ENCODE measurements at regions not wholly inside any gene's neighbourhood (a gene's known extent, or its start where the extent isn't known, plus 50 kb on each side); places are given as distances from the start of the nearest gene placed in this dataset.

GRCh38 chr6:21734204-21734603, 140.7 kb downstream of the SOX4 start:
- dilution Hi-C loops (cut with MboI; ENCODE audit: extremely low pct_ligation_motif_present, low sequenced_read_pairs), result no loop called here
- FAIRE-seq, result no peak
- no peak for DNase-seq (ENCODE audit: low read depth, low spot score)
- no peaks in the 10 kb centered on the region for H4K20me1 ChIP-seq (ENCODE audit: control insufficient read depth, extremely low read depth, insufficient read depth, low read length)
- no peak overlapping the region for H3K9ac ChIP-seq (ENCODE audit: control insufficient read depth, extremely low read depth, insufficient read depth, low read length)
- H3K79me2 ChIP-seq (ENCODE audit: control insufficient read depth, insufficient read depth, low read length), result no peaks in the 10 kb centered on the region
- no peak overlapping the region for H3K4me3 ChIP-seq (ENCODE audit: control insufficient read depth in 2 of 3, extremely low read depth in 1 of 3, insufficient read depth in 2 of 3, low read depth in 1 of 3, low read length in 3 of 3)
- no peak for TF ChIP-seq CTCF (optimal IDR thresholded peaks at IDR 0.05 in 1 of 3, IDR thresholded peaks at IDR 0.05 in 1 of 3, conservative IDR thresholded peaks at IDR 0.05 in 1 of 3; ENCODE audit: extremely low read depth in 1 of 3, insufficient read depth in 2 of 3, low read length in 3 of 3)
- no peak for TF ChIP-seq EZH2 (IDR thresholded peaks at IDR 0.05; ENCODE audit: low read length)
- no peak overlapping the region for H3K4me2 ChIP-seq (ENCODE audit: control insufficient read depth, extremely low read depth, insufficient read depth, low read depth, low read length)
- no peaks in the 10 kb centered on the region for H3K36me3 ChIP-seq (ENCODE audit: control insufficient read depth in 2 of 2, extremely low read depth in 1 of 2, insufficient read depth in 2 of 2, low read length in 2 of 2)
- no peaks in the 10 kb centered on the region for H3K9me3 ChIP-seq (ENCODE audit: control insufficient read depth, low read depth, low read length)
- H2AFZ ChIP-seq (ENCODE audit: control insufficient read depth, low read length), result no peak overlapping the region
- H3K27ac ChIP-seq (ENCODE audit: control insufficient read depth, insufficient read depth, low read length), result no peak overlapping the region
- H3K4me1 ChIP-seq (ENCODE audit: control insufficient read depth, extremely low read depth, insufficient read depth, low read length), result peaks cover 11% of the 10 kb centered on the region
- no peaks in the 10 kb centered on the region for H3K27me3 ChIP-seq (ENCODE audit: control insufficient read depth, extremely low read depth, insufficient read depth, low read length)
- H3K9me1 ChIP-seq (ENCODE audit: control insufficient read depth, extremely low read depth, insufficient read depth, low read length), result no peaks in the 10 kb centered on the region

- FAIRE-seq (no peak), DNase-seq (ENCODE audit: low read depth, low spot score) (no peak)
- Histone ChIP-seq H3K4me3 (ENCODE audit: control insufficient read depth in 2 of 3, extremely low read depth in 1 of 3, insufficient read depth in 2 of 3, low read depth in 1 of 3, low read length in 3 of 3) (no peak overlapping the region), H3K9ac (ENCODE audit: control insufficient read depth, extremely low read depth, insufficient read depth, low read length) (no peak overlapping the region), H2AFZ (ENCODE audit: control insufficient read depth, low read length) (no peak overlapping the region), H4K20me1 (ENCODE audit: control insufficient read depth, extremely low read depth, insufficient read depth, low read length) (no peaks in the 10 kb centered on the region), H3K4me1 (ENCODE audit: control insufficient read depth, extremely low read depth, insufficient read depth, low read length) (peaks cover 8% of the 10 kb centered on the region), H3K4me2 (ENCODE audit: control insufficient read depth, extremely low read depth, insufficient read depth, low read depth, low read length) (no peak overlapping the region), H3K79me2 (ENCODE audit: control insufficient read depth, insufficient read depth, low read length) (no peaks in the 10 kb centered on the region), H3K27me3 (ENCODE audit: control insufficient read depth, extremely low read depth, insufficient read depth, low read length) (no peaks in the 10 kb centered on the region), H3K9me1 (ENCODE audit: control insufficient read depth, extremely low read depth, insufficient read depth, low read length) (no peaks in the 10 kb centered on the region), H3K27ac (ENCODE audit: control insufficient read depth, insufficient read depth, low read length) (no peak overlapping the region), H3K36me3 (ENCODE audit: control insufficient read depth in 2 of 2, extremely low read depth in 1 of 2, insufficient read depth in 2 of 2, low read length in 2 of 2) (no peaks in the 10 kb centered on the region), H3K9me3 (ENCODE audit: control insufficient read depth, low read depth, low read length) (no peaks in the 10 kb centered on the region)
- TF ChIP-seq EZH2 (IDR thresholded peaks at IDR 0.05; ENCODE audit: low read length) (no peak), CTCF (optimal IDR thresholded peaks at IDR 0.05 in 1 of 3, IDR thresholded peaks at IDR 0.05 in 1 of 3, conservative IDR thresholded peaks at IDR 0.05 in 1 of 3; ENCODE audit: extremely low read depth in 1 of 3, insufficient read depth in 2 of 3, low read length in 3 of 3) (no peak)
- dilution Hi-C loops (cut with MboI; ENCODE audit: extremely low pct_ligation_motif_present, low sequenced_read_pairs), result no loop called here
Measured at GRCh38 chr6:21738180-21739094, 144.9 kb downstream of the SOX4 start.

Data from keratinocyte (primary cell).